Activated B cell treated with CpG ODN at 0.5 μM for 24 hours (primary cell): ENCODE measurements at regions not wholly inside any gene's neighbourhood (a gene's known extent, or its start where the extent isn't known, plus 50 kb on each side); places are given as distances from the start of the nearest gene placed in this dataset.

Source experiments
- ATAC-seq: fragments of 200-7000 bp; cut with Tn5 transposase; one replicate; pipeline ENCODE4 v1.10.0; 2021; ENCODE audit warnings: low read depth, mild to moderate bottlenecking, moderate library complexity
- CTCF ChIA-PET: fragments of 350-600 bp; sonication (Branson Sonifier 250); formaldehyde crosslinking; loops from one replicate; lab custom pipeline; 2021; ENCODE audit warnings: antibody characterized with exemption; lab: Charles Lee
- POLR2A ChIA-PET: fragments of 350-600 bp; sonication (Branson Sonifier 250); formaldehyde crosslinking; loops from one replicate; lab custom pipeline; 2021; ENCODE audit warnings: antibody characterized with exemption; lab: Charles Lee
- DNase-seq: peaks from one replicate; pipeline ENCODE4 v3.0.0; 2022
- H3K27ac Mint-ChIP-seq: one replicate; pipeline ENCODE4 v1.8.0; 2020; ENCODE audit warnings: mixed read lengths
- H3K27me3 Mint-ChIP-seq: one replicate; pipeline ENCODE4 v1.8.0; 2021; ENCODE audit warnings: mixed read lengths
- H3K36me3 Mint-ChIP-seq: one replicate; pipeline ENCODE4 v1.8.0; 2021; ENCODE audit warnings: low read depth, mixed read lengths
- H3K4me1 Mint-ChIP-seq: one replicate; pipeline ENCODE4 v1.8.0; 2021; ENCODE audit warnings: mixed read lengths
- H3K4me3 Mint-ChIP-seq: one replicate; pipeline ENCODE4 v1.8.0; 2020; ENCODE audit warnings: mild to moderate bottlenecking, mixed read lengths
- H3K9me3 Mint-ChIP-seq: one replicate; pipeline ENCODE4 v1.8.0; 2020; ENCODE audit warnings: mixed read lengths
- intact Hi-C: fragments of 100-400 bp; cut with micrococcal nuclease; formaldehyde crosslinking; loops from one replicate; pipeline ENCODE4 v1.15.1; 2024
- TF ChIP-seq, protein P1 (sequence below): fragments of 200-600 bp; IDR thresholded peaks from one replicate; pipeline ENCODE4 v1.8.0; 2022; ENCODE audit warnings: antibody characterized with exemption, mild to moderate bottlenecking

DNA sequence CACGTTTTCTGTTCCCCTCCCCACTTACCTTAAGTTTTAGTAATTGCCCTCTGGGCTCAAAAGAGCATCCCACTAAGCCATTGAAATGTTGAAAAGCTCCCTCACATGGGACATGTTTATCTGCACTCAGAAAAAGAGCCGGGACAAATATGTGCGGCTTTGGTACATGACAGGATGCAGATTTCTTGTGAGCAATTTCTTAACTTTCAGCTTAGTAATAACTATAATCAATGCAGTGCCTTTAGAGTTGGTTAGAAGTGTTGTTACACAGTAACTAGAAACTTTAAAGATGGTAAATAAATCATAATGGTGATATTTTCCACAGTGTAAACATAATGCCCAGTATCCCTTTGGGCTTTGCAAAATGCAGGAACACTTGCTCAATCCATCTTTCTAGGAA, 89.2 kb downstream of the ZNF365 start:
- H3K4me3 Mint-ChIP-seq = no peak overlapping the region
- POLR2A ChIA-PET = interaction anchor here (0.6 kb wide), 1 partner anchor 1516 kb away, joined by 3 read pairs; no protein-coding TSS in a partner anchor
- peaks cover 2% of the 10 kb centered on the region for H3K9me3 Mint-ChIP-seq
- H3K4me1 Mint-ChIP-seq = peaks cover 2% of the 10 kb centered on the region
- H3K36me3 Mint-ChIP-seq = no peaks in the 10 kb centered on the region
- ATAC-seq = no peak
- intact Hi-C loops = no loop called here
- no peak for DNase-seq
- CTCF ChIA-PET = interaction anchor here (0.6 to 2.6 kb wide), 3 partner anchors 12 to 703 kb away, joined by 3 to 10 read pairs (median 4); no protein-coding TSS in a partner anchor
- TF ChIP-seq, protein P1, sequence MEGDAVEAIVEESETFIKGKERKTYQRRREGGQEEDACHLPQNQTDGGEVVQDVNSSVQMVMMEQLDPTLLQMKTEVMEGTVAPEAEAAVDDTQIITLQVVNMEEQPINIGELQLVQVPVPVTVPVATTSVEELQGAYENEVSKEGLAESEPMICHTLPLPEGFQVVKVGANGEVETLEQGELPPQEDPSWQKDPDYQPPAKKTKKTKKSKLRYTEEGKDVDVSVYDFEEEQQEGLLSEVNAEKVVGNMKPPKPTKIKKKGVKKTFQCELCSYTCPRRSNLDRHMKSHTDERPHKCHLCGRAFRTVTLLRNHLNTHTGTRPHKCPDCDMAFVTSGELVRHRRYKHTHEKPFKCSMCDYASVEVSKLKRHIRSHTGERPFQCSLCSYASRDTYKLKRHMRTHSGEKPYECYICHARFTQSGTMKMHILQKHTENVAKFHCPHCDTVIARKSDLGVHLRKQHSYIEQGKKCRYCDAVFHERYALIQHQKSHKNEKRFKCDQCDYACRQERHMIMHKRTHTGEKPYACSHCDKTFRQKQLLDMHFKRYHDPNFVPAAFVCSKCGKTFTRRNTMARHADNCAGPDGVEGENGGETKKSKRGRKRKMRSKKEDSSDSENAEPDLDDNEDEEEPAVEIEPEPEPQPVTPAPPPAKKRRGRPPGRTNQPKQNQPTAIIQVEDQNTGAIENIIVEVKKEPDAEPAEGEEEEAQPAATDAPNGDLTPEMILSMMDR = no peak
- H3K27me3 Mint-ChIP-seq = no peaks in the 10 kb centered on the region
- no peak overlapping the region for H3K27ac Mint-ChIP-seq

DNA sequence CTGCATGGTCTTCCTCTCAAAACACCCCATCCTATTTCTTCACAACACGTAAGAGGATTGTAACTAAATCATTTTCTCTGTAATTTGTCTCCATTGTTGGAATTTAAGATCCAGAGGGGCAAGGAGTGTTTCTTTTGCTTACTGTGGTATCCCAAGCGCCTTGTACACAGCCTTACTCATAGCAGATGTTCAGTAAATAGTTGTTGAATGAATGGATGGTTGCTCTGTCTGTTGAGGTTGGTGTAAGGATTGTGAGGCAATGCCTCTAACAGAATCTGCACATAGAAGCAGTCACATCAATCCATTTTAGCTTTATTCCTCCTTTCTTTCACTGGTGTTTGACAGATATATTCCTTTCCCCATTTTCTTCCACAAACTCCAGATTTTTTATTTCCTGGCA, 90.1 kb downstream of the ZNF365 start:
- no peak for DNase-seq
- TF ChIP-seq, protein P1 = no peak
- no peak for ATAC-seq
- ChIA-PET CTCF (no interaction called here), POLR2A (no interaction called here)
- peaks cover 2% of the 10 kb centered on the region for H3K4me1 Mint-ChIP-seq
- H3K27ac Mint-ChIP-seq = no peak overlapping the region
- H3K27me3 Mint-ChIP-seq = no peaks in the 10 kb centered on the region
- peaks cover 2% of the 10 kb centered on the region for H3K9me3 Mint-ChIP-seq
- no peak overlapping the region for H3K4me3 Mint-ChIP-seq
- intact Hi-C loops = no loop called here
- no peaks in the 10 kb centered on the region for H3K36me3 Mint-ChIP-seq

DNA sequence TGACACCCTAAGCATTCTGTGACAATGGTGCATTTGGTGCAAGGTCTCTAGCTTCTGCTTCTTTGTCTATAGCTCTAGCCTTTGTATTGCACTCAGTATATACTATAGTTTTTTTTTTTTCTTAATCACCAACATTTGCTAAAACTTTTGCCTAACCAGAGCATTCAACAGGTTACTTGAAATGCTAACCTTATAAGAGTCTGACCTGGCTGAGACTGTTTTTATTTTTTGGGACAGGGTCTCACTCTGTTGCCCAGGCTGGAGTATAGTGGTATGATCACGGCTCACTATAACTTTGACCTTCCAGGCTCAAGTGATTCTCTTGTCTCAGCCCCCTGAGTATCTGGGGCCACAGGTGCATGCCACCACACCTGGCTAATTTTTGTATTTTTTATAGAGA, 92.4 kb downstream of the ZNF365 start:
- POLR2A ChIA-PET = no interaction called here
- no peak overlapping the region for H3K4me3 Mint-ChIP-seq
- H3K27me3 Mint-ChIP-seq = peaks cover 2% of the 10 kb centered on the region
- no peaks in the 10 kb centered on the region for H3K36me3 Mint-ChIP-seq
- no peak for DNase-seq
- CTCF ChIA-PET = no interaction called here
- no peaks in the 10 kb centered on the region for H3K4me1 Mint-ChIP-seq
- intact Hi-C loops = no loop called here
- no peak for ATAC-seq
- H3K9me3 Mint-ChIP-seq = peaks cover 2% of the 10 kb centered on the region
- no peak overlapping the region for H3K27ac Mint-ChIP-seq
- TF ChIP-seq, protein P1 = no peak

DNA sequence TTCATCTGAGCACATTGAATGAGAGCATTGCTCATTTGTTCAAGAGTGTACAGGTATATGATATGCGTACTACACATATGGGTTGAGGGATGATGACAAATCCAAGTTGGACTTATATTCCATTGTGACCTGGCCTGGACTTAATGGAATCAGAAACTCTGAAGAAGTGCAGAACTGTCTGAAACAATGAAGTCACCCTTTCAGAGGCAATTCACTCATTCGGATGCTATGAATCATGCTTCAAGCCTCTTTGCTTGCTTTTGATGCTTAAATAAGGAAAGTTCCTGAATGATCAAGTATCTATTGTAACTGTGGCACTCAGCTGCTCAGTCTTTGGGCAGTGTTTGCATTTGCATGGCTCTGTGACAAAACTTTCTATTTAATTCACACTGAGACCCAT, 93.4 kb downstream of the ZNF365 start:
- intact Hi-C loops = no loop called here
- peaks cover 2% of the 10 kb centered on the region for H3K27me3 Mint-ChIP-seq
- H3K36me3 Mint-ChIP-seq = no peaks in the 10 kb centered on the region
- DNase-seq (no peak), ATAC-seq (no peak)
- H3K9me3 Mint-ChIP-seq = peaks cover 2% of the 10 kb centered on the region
- TF ChIP-seq, protein P1 = no peak
- no peak overlapping the region for H3K27ac Mint-ChIP-seq
- ChIA-PET CTCF (no interaction called here), POLR2A (no interaction called here)
- H3K4me3 Mint-ChIP-seq = no peak overlapping the region
- no peaks in the 10 kb centered on the region for H3K4me1 Mint-ChIP-seq

DNA sequence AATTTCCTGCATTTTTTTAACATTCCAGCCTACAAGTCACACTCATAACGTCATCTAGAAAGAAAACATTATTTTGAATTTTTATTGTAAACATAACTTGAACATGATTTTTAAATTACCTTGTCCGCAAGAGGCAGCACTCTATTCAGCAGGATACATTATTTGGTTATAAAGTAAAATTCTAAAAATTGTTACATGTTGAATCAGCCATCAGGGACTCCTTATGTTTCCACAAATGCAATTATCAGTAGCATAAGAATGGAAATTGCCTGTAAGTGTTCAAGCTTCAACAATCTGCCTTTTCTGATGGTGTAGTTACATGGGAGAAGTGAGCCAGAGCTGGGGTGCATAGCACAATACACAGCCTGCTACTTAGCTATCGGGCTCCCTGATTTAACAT, 97.5 kb downstream of the ZNF365 start:
- Mint-ChIP-seq H3K27ac (no peak overlapping the region), H3K4me3 (no peak overlapping the region), H3K36me3 (no peaks in the 10 kb centered on the region), H3K27me3 (peaks cover 7% of the 10 kb centered on the region), H3K9me3 (peaks cover 2% of the 10 kb centered on the region), H3K4me1 (peaks cover 3% of the 10 kb centered on the region)
- no peak for DNase-seq
- ATAC-seq = no peak
- ChIA-PET POLR2A (no interaction called here), CTCF (no interaction called here)
- intact Hi-C loops = no loop called here
- TF ChIP-seq, protein P1 = no peak
